ENCODE measurements at regions not wholly inside any gene's neighbourhood (a gene's known extent, or its start where the extent isn't known, plus 50 kb on each side); places are given as distances from the start of the nearest gene placed in this dataset.
A peak's percentile ranks its signal among the peaks of the same experiment; 100 is the strongest.
"Not testable (repeated sequence)": the region's sequence is repeated elsewhere in the genome, so short reads cannot be mapped to it uniquely, and the experiment has no call there.

GRCh38 chr17:22517716-22518115 is 825.4 kb downstream of the KCNJ18 start:
- no peaks in the 10 kb centered on the region for H3K9me3 ChIP-seq (ENCODE audit: insufficient read depth, low read depth)
- no peak overlapping the region for H2AFZ ChIP-seq
- no peaks in the 10 kb centered on the region for H3K79me2 ChIP-seq (ENCODE audit: low read depth)
- no peaks in the 10 kb centered on the region for H3F3A ChIP-seq (ENCODE audit: insufficient read depth, low read depth)
- H3K27ac ChIP-seq, result no peak overlapping the region
- DNase-seq, result no peak
- no TSS peak for BruUV-seq (replicated peaks)
- POLR2A ChIA-PET (ENCODE audit: unreplicated experiment), result no interaction called here
- no peaks in the 10 kb centered on the region for H3K36me3 ChIP-seq (ENCODE audit: low read depth)
- no peak overlapping the region for H3K4me3 ChIP-seq
- no peak overlapping the region for H3K4me2 ChIP-seq
- TF ChIP-seq EZH2 (IDR thresholded peaks at IDR 0.05; ENCODE audit: low read depth) (no peak), CTCF (conservative IDR thresholded peaks at IDR 0.05) (peak; percentile 33; the same call in 1 of the 2 replicates)
- intact Hi-C loops (cut with micrococcal nuclease; ENCODE audit: unreplicated experiment), result no loop called here
- CTCF ChIA-PET, result no interaction called here
- peaks cover 9% of the 10 kb centered on the region; the same call in 1 of the 2 replicates for H3K27me3 ChIP-seq (ENCODE audit: insufficient read depth, low read depth)
- no peaks in the 10 kb centered on the region for H4K20me1 ChIP-seq (ENCODE audit: insufficient read depth)
- H3K4me1 ChIP-seq (replicated peaks; ENCODE audit: insufficient read depth), result no peaks in the 10 kb centered on the region
- no peaks in the 10 kb centered on the region for H3K9me2 ChIP-seq (ENCODE audit: insufficient read depth)

DNA sequence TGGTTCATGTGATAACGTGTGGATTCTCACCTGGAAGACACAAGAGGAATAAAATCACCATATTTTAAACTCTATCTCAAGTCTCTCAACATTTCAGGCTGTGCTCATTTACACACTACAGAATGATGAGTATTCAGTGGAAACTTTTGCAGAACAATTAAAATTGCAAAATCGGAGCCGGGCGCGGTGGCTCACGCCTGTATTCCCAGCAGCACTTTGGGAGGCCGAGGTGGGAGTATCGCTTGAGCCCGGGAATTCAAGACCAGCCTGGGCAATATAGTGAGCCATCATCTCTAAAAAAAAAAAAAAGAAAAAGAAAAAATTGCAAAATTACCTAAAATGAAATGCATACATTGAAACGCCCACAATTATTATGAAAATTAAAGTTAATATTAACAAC is 825.9 kb downstream of the KCNJ18 start:
- Histone ChIP-seq H3K27me3 (ENCODE audit: insufficient read depth, low read depth) (peaks cover 9% of the 10 kb centered on the region; the same call in 1 of the 2 replicates), H3F3A (ENCODE audit: insufficient read depth, low read depth) (no peaks in the 10 kb centered on the region), H3K4me1 (replicated peaks; ENCODE audit: insufficient read depth) (no peaks in the 10 kb centered on the region), H3K36me3 (ENCODE audit: low read depth) (no peaks in the 10 kb centered on the region), H3K4me3 (no peak overlapping the region), H2AFZ (no peak overlapping the region), H3K79me2 (ENCODE audit: low read depth) (no peaks in the 10 kb centered on the region), H3K9me2 (ENCODE audit: insufficient read depth) (no peaks in the 10 kb centered on the region), H3K27ac (no peak overlapping the region), H3K9me3 (ENCODE audit: insufficient read depth, low read depth) (no peaks in the 10 kb centered on the region), H3K4me2 (no peak overlapping the region), H4K20me1 (ENCODE audit: insufficient read depth) (no peaks in the 10 kb centered on the region)
- POLR2A ChIA-PET (ENCODE audit: unreplicated experiment), result no interaction called here
- no TSS peak for BruUV-seq (replicated peaks)
- TF ChIP-seq EZH2 (IDR thresholded peaks at IDR 0.05; ENCODE audit: low read depth) (no peak), CTCF (conservative IDR thresholded peaks at IDR 0.05) (no peak; the same call in 1 of the 2 replicates)
- intact Hi-C loops (cut with micrococcal nuclease; ENCODE audit: unreplicated experiment), result no loop called here
- CTCF ChIA-PET, result no interaction called here
- DNase-seq, result no peak

DNA sequence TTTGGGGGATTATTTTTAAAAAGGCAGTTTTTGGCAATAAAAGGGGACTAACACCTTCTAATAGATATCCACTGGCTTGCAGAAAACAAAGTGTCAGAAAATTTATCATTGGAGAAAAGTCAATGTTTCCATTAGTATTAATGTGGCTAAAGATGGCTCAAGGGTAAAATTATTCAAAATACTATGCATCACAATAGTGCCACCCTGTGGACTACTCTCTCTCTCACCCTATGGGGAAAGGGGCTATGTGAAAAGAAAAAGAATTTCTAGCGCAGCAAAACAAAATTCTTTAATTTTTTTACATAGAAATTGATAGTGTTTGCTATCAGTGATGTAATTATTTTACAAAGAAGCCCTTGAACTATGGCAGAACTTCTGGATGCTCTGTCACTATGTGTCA is 856.5 kb downstream of the KCNJ18 start:
- H3K4me2 ChIP-seq; H3K79me2 ChIP-seq (ENCODE audit: low read depth); H3K27ac ChIP-seq; BruUV-seq (replicated peaks); H3K27me3 ChIP-seq (ENCODE audit: insufficient read depth, low read depth); H4K20me1 ChIP-seq (ENCODE audit: insufficient read depth); H2AFZ ChIP-seq; POLR2A ChIA-PET (ENCODE audit: unreplicated experiment); H3K9me2 ChIP-seq (ENCODE audit: insufficient read depth); H3K9me3 ChIP-seq (ENCODE audit: insufficient read depth, low read depth); H3K4me1 ChIP-seq (replicated peaks; ENCODE audit: insufficient read depth); H3K36me3 ChIP-seq (ENCODE audit: low read depth); H3F3A ChIP-seq (ENCODE audit: insufficient read depth, low read depth); H3K4me3 ChIP-seq; intact Hi-C loops (cut with micrococcal nuclease; ENCODE audit: unreplicated experiment); DNase-seq: not testable (repeated sequence)
- peak; percentile 50; the same call in 1 of the 2 replicates for TF ChIP-seq CTCF (conservative IDR thresholded peaks at IDR 0.05)
- CTCF ChIA-PET, result interaction anchor here (0.6 kb wide), 1 partner anchor 37 kb away, joined by 4 read pairs; no protein-coding TSS in a partner anchor

GRCh38 chr17:22551695-22552415 is 859.5 kb downstream of the KCNJ18 start:
- H4K20me1 ChIP-seq (ENCODE audit: insufficient read depth); H3K36me3 ChIP-seq (ENCODE audit: low read depth); DNase-seq; H3K4me3 ChIP-seq; H3K4me1 ChIP-seq (replicated peaks; ENCODE audit: insufficient read depth); H2AFZ ChIP-seq; H3K27me3 ChIP-seq (ENCODE audit: insufficient read depth, low read depth); H3K9me3 ChIP-seq (ENCODE audit: insufficient read depth, low read depth); BruUV-seq (replicated peaks); H3K9me2 ChIP-seq (ENCODE audit: insufficient read depth); POLR2A ChIA-PET (ENCODE audit: unreplicated experiment); H3F3A ChIP-seq (ENCODE audit: insufficient read depth, low read depth); H3K27ac ChIP-seq; intact Hi-C loops (cut with micrococcal nuclease; ENCODE audit: unreplicated experiment); H3K79me2 ChIP-seq (ENCODE audit: low read depth); CTCF ChIA-PET; H3K4me2 ChIP-seq: not testable (repeated sequence)
